ENCODE measurements at regions not wholly inside any gene's neighbourhood (a gene's known extent, or its start where the extent isn't known, plus 50 kb on each side); places are given as distances from the start of the nearest gene placed in this dataset.

DNA sequence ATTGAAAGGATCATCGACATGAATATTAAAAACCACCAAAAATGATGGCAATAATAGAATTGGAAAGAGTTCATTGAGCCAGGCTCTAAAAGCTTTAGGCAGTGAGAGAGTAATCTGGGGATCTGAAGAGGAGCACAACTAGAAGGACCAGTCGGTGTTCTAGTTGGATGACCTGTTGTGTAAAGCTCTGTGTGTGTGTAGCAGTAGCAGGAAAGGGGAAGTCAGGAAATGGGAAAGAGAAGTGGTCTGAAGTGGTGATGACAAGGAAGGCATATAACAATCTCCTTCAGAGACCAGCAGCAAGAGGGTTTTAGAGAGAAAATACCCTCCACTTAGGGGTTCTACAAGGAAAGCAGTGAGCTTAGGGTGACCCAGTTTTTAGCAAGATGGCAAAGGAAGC lies 539.2 kb downstream of the HTR7 start (continued):
- TF ChIP-seq, protein P1, sequence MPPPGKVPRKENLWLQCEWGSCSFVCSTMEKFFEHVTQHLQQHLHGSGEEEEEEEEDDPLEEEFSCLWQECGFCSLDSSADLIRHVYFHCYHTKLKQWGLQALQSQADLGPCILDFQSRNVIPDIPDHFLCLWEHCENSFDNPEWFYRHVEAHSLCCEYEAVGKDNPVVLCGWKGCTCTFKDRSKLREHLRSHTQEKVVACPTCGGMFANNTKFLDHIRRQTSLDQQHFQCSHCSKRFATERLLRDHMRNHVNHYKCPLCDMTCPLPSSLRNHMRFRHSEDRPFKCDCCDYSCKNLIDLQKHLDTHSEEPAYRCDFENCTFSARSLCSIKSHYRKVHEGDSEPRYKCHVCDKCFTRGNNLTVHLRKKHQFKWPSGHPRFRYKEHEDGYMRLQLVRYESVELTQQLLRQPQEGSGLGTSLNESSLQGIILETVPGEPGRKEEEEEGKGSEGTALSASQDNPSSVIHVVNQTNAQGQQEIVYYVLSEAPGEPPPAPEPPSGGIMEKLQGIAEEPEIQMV (CRISPR knock-in tag; IDR thresholded peaks at IDR 0.05; ENCODE audit: low read depth) = no peak
- TF ChIP-seq HMGA1 (CRISPR knock-in tag; conservative IDR thresholded peaks at IDR 0.05) (no peak), TCF12 (IDR thresholded peaks at IDR 0.05) (no peak), TCF12 (CRISPR knock-in tag; IDR thresholded peaks at IDR 0.05) (no peak), ETV5 (CRISPR knock-in tag; IDR thresholded peaks at IDR 0.05; ENCODE audit: borderline replicate concordance) (no peak), ZNF30 (CRISPR knock-in tag; IDR thresholded peaks at IDR 0.05) (no peak), PHF21A (CRISPR knock-in tag; IDR thresholded peaks at IDR 0.05) (no peak), MXI1 (IDR thresholded peaks at IDR 0.05; ENCODE audit: borderline replicate concordance, low read depth, low read length) (no peak), ZNF552 (CRISPR knock-in tag; IDR thresholded peaks at IDR 0.05; ENCODE audit: borderline replicate concordance) (no peak)
- TF ChIP-seq, protein P2, sequence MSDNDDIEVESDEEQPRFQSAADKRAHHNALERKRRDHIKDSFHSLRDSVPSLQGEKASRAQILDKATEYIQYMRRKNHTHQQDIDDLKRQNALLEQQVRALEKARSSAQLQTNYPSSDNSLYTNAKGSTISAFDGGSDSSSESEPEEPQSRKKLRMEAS (IDR thresholded peaks at IDR 0.05) = no peak
- TF ChIP-seq, protein P3, sequence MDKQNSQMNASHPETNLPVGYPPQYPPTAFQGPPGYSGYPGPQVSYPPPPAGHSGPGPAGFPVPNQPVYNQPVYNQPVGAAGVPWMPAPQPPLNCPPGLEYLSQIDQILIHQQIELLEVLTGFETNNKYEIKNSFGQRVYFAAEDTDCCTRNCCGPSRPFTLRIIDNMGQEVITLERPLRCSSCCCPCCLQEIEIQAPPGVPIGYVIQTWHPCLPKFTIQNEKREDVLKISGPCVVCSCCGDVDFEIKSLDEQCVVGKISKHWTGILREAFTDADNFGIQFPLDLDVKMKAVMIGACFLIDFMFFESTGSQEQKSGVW (CRISPR knock-in tag; IDR thresholded peaks at IDR 0.05; ENCODE audit: borderline replicate concordance) = no peak

DNA sequence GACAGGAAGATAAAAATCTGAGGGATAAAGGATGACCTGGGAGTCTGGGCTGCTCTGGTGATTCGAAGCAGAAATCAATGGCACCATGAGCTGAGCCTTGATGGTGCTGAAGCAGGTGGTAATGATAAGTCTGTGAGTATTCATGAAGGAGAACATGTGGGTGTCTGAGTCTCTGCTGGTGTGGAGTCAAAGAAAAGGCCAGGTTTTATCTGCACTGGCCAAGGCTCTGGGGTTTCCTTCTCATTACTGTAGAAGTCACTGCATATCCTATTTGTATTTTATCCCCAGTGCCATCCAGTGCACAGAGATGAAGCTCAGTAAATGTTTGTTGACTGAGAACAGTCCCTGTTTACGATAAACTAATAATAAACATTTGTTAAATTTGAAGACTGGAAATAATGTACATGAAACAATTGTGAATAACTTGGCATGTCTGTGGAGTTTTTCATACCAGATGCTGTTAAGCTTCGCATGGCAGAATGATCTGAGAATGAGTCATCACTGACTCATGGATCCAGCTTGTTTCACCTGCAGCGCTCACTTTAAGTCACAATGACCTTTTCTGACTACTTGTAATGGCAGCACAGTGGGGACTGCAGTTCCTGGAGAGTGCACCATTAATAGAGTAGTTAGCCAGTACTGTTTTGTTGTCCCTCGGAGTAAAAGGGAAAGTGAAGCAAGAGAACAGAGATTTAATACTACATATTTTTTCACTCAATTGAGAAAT lies 538.5 kb downstream of the HTR7 start:
- Histone ChIP-seq H3K9me3 (ENCODE audit: low read length) (no peaks in the 10 kb centered on the region), H3K4me1 (ENCODE audit: insufficient read depth, low read length) (no peaks in the 10 kb centered on the region), H3K4me2 (ENCODE audit: low read depth, low read length) (no peak overlapping the region), H3K79me2 (ENCODE audit: insufficient read depth, low read length) (no peaks in the 10 kb centered on the region), H3K27me3 (ENCODE audit: control insufficient read depth in 1 of 2, insufficient read depth in 2 of 2, low read length in 2 of 2) (no peaks in the 10 kb centered on the region), H2AFZ (ENCODE audit: low read length) (no peak overlapping the region), H3K27ac (ENCODE audit: extremely low read length, insufficient read depth, low read length) (no peak overlapping the region), H3K9ac (ENCODE audit: insufficient read depth, low read depth, low read length) (no peak overlapping the region), H4K20me1 (ENCODE audit: insufficient read depth, low read length) (no peaks in the 10 kb centered on the region), H3K4me3 (replicated peaks in 1 of 3; ENCODE audit: insufficient read depth in 1 of 3, low read depth in 2 of 3, low read length in 3 of 3) (no peak overlapping the region), H3K36me3 (replicated peaks in 1 of 2; ENCODE audit: control insufficient read depth in 1 of 2, insufficient read depth in 2 of 2, low read length in 2 of 2) (no peaks in the 10 kb centered on the region)
- ChIA-PET POLR2A (no interaction called here), CTCF (ENCODE audit: low intra/inter-chr PET ratio, low total read pairs) (no interaction called here)
- intact Hi-C loops (cut with micrococcal nuclease; ENCODE audit: unreplicated experiment) = no loop called here
- TF ChIP-seq ZNF12 (CRISPR knock-in tag; IDR thresholded peaks at IDR 0.05) (peak; percentile 68; the same call in 1 of the 2 replicates), ZNF644 (CRISPR knock-in tag; IDR thresholded peaks at IDR 0.05; ENCODE audit: low read depth) (0 out of 2 replicates have a peak, but pooled peaks have one; percentile 53), FOSL2 (CRISPR knock-in tag; IDR thresholded peaks at IDR 0.05) (peak; percentile 94)
- TF ChIP-seq, protein P4, sequence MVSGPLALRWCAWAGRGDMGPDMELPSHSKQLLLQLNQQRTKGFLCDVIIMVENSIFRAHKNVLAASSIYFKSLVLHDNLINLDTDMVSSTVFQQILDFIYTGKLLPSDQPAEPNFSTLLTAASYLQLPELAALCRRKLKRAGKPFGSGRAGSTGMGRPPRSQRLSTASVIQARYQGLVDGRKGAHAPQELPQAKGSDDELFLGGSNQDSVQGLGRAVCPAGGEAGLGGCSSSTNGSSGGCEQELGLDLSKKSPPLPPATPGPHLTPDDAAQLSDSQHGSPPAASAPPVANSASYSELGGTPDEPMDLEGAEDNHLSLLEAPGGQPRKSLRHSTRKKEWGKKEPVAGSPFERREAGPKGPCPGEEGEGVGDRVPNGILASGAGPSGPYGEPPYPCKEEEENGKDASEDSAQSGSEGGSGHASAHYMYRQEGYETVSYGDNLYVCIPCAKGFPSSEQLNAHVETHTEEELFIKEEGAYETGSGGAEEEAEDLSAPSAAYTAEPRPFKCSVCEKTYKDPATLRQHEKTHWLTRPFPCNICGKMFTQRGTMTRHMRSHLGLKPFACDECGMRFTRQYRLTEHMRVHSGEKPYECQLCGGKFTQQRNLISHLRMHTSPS (CRISPR knock-in tag; IDR thresholded peaks at IDR 0.05; ENCODE audit: low read depth) = no peak
- BruUV-seq (replicated peaks) = no TSS peak
- FAIRE-seq (no peak), DNase-seq (ENCODE audit: low spot score) (peak; percentile 43), ATAC-seq (no peak; the same call in 2 of the 3 replicates)
- WGBS (ENCODE audit: low lambda C conversion rate) = 4% methylated on average over 5 of the region's 5 CpGs
- in situ Hi-C loops (cut with HindIII; ENCODE audit: extremely low pct_ligation_motif_present, low pct_unique_long_range_greater_than_20kb) = loop anchor here (25.0 kb wide), 1 partner anchor 532 kb away; no protein-coding TSS in a partner anchor

Measured in HepG2 (cell line).